ENCODE measurements at regions not wholly inside any gene's neighbourhood (a gene's known extent, or its start where the extent isn't known, plus 50 kb on each side); places are given as distances from the start of the nearest gene placed in this dataset. TPM values are rescaled to one million over a fixed set of nuclear protein-coding genes. Genes with fewer than 3 reads are reported as not detected.

- no peak for TF ChIP-seq CTCF (IDR thresholded peaks at IDR 0.05)
- DNase-seq (ENCODE audit: low spot score) (no peak), ATAC-seq (ENCODE audit: low FRiP score) (no peak)
Observed at GRCh38 chr5:9686216-9686615, 56.1 kb upstream of the TAS2R1 start.

- no peak for DNase-seq (ENCODE audit: low spot score)
- no peak for TF ChIP-seq CTCF (IDR thresholded peaks at IDR 0.05)
- ATAC-seq (ENCODE audit: low FRiP score): no peak
Observed at GRCh38 chr5:9681706-9682105, 51.6 kb upstream of the TAS2R1 start.

Small RNAs in the stretch of these regions (small RNA-seq; reads per million reads assigned to genes)
- gene AC034229.5 (not detected), gene AC034229.6 (not detected), gene AC091905.3 (not detected), gene AC091905.4 (not detected), gene RNA5SP177 (not detected)

Data from omental fat pad (tissue), 3 donors.